ENCODE measurements at regions not wholly inside any gene's neighbourhood (a gene's known extent, or its start where the extent isn't known, plus 50 kb on each side); places are given as distances from the start of the nearest gene placed in this dataset.

DNA sequence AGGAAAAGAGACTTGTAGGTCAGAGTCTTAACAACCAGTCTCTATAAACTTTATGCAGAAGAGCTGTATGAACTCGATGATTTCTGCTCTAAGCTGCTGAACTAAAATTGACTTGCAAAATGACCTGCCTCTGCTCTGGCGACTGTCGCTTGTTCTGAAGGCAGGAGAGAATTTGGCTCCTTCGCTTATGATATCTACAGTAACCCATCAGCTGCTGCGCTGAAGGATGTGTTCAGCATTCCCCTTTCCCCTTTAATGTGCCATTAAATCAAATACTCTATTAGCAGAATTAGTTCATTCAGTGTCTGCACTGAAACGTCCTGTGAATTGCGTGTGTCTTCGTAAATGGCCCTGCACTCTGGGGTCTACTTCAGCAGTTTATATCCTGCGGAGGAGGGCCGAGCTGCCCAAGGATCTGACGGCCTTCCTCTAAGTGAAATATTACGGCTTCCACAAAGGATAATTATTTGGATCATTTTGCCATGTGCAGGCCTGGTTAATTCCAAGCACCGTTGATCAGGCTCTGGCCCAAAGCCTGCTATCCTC, 254.9 kb downstream of the SNX10 start:
- no peaks in the 10 kb centered on the region for H3K36me3 Mint-ChIP-seq (ENCODE audit: low read depth)
- H3K27ac Mint-ChIP-seq, result no peak overlapping the region
- DNase-seq (ENCODE audit: low spot score), result no peak
- no peaks in the 10 kb centered on the region for H3K4me1 Mint-ChIP-seq (ENCODE audit: low read depth)
- intact Hi-C loops (cut with micrococcal nuclease), result no loop called here
- no peaks in the 10 kb centered on the region for H3K9me3 Mint-ChIP-seq
- H3K4me3 Mint-ChIP-seq, result no peak overlapping the region
- peaks cover 7% of the 10 kb centered on the region for H3K27me3 Mint-ChIP-seq (ENCODE audit: insufficient read depth)

DNA sequence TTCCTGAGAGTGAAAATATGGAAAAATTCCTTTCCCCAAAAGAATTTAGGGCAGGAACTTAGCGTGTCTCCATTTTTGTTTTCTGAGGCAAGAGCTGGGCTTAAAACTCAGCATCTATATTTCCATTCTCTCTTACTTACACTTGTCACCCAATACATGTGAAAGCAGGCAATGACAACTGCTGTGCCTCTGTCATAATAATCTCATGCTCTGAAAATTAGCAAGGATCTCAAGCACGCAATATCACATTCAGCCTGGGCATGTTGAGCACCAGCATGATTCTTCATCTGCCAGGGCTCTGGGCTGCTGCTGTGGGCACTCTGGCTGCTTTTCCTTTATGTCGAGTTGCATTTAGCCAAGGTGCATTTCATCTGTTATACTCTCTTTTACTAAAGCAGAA, 255.5 kb downstream of the SNX10 start:
- no peak for DNase-seq (ENCODE audit: low spot score)
- H3K4me1 Mint-ChIP-seq (ENCODE audit: low read depth), result no peaks in the 10 kb centered on the region
- H3K27me3 Mint-ChIP-seq (ENCODE audit: insufficient read depth), result peaks cover 7% of the 10 kb centered on the region
- intact Hi-C loops (cut with micrococcal nuclease), result no loop called here
- H3K4me3 Mint-ChIP-seq, result no peak overlapping the region
- no peak overlapping the region for H3K27ac Mint-ChIP-seq
- H3K36me3 Mint-ChIP-seq (ENCODE audit: low read depth), result no peaks in the 10 kb centered on the region
- H3K9me3 Mint-ChIP-seq, result no peaks in the 10 kb centered on the region

DNA sequence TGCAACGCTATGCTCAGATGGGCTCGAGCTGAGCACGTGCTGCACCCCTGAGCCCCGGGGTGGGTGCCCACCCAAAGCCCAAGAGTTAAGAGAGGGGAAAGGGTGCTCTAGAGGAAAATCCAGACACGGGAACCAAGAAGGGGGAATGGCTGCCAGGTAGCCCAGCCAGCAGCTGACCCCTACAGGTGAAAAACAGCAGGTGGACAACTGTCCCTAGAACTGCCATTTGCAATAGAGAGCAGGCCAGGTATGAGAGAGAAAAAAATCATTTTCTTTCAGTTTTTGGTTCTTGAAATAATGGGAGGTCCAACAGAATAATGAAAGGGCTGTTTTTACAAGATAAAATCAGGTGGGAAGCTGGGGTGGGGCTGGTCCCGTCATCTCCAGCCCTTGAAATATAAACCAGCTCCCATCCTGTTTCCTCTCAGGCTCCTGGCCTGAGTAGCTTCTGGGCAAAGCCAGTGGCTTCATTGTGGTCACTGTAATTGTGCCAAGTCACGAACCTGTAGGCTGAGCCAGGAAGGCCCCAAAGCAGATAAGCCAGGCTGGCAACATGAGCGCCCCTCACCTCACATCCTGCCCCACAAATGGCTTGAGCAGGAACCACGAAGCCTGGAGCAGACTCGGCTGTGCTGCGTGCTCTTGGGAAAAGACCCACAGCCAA, 257.8 kb downstream of the SNX10 start:
- peaks cover 10% of the 10 kb centered on the region for H3K27me3 Mint-ChIP-seq (ENCODE audit: insufficient read depth)
- intact Hi-C loops (cut with micrococcal nuclease), result no loop called here
- no peaks in the 10 kb centered on the region for H3K9me3 Mint-ChIP-seq
- no peaks in the 10 kb centered on the region for H3K36me3 Mint-ChIP-seq (ENCODE audit: low read depth)
- DNase-seq (ENCODE audit: low spot score), result no peak
- no peaks in the 10 kb centered on the region for H3K4me1 Mint-ChIP-seq (ENCODE audit: low read depth)
- H3K27ac Mint-ChIP-seq, result no peak overlapping the region
- no peak overlapping the region for H3K4me3 Mint-ChIP-seq

DNA sequence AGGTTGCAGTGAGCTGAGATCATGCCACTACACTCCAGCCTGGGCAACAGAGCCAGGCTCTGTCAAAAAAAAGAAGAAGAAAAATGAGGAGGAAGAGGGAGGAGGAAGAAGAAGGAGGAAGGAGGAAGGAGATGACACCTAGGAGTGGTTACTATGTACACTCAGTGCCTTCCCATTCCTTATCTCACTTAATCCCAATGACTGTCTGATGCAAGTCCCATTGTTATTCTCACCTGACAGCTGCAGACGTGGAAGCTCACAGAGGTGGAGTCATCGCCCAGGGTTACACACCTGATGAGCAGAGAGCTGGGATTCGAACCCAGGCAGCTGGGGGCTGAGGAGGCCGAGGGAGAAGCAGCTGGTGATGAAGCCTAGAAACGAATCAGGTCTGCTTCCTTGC, 258.8 kb downstream of the SNX10 start:
- Mint-ChIP-seq H3K9me3 (no peaks in the 10 kb centered on the region), H3K27me3 (ENCODE audit: insufficient read depth) (peaks cover 10% of the 10 kb centered on the region), H3K4me1 (ENCODE audit: low read depth) (no peaks in the 10 kb centered on the region), H3K36me3 (ENCODE audit: low read depth) (no peaks in the 10 kb centered on the region), H3K27ac (no peak overlapping the region), H3K4me3 (no peak overlapping the region)
- DNase-seq (ENCODE audit: low spot score), result no peak
- intact Hi-C loops (cut with micrococcal nuclease), result no loop called here

DNA sequence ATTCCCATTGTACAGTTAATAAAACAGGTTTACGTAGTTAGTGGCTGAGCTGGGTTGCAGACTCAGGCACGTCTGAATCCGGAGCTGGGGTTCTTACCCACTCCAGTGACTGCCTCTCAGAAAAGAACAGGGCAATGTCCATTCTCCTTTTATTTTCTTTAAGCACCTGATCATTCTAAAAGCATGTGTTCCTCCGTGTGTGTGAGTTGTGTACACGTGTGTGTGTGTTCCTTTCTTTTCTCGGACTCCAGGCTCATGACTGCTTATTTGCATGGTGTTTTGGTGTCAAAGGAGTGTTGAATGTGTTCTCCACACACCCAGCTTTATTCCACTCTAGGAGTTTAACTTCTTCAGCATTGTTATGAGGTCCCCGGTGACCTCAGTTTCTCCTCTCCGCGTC, 260.1 kb downstream of the SNX10 start:
- Mint-ChIP-seq H3K4me3 (no peak overlapping the region), H3K27me3 (ENCODE audit: insufficient read depth) (peaks cover 10% of the 10 kb centered on the region), H3K36me3 (ENCODE audit: low read depth) (no peaks in the 10 kb centered on the region), H3K27ac (no peak overlapping the region), H3K9me3 (no peaks in the 10 kb centered on the region), H3K4me1 (ENCODE audit: low read depth) (no peaks in the 10 kb centered on the region)
- no peak for DNase-seq (ENCODE audit: low spot score)
- intact Hi-C loops (cut with micrococcal nuclease), result no loop called here

DNA sequence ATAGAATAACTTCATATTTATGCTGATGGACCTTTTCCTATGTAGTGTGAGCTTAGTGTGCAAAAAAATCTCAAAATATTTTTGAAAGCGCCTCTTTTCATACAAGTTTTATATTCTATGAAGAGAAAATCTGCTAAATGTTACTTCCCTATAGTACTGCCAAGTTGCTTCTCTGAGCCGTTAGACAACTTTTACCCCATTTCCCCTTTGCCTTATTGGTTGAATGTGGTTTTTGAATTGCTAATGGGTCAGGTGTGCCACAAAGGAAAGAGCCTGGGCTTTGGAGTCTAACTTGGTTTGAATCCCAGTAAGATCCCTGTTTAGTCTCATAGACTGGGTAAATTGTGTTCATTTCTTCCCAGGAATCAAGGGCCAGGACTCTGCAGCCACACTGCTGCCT, 261.5 kb downstream of the SNX10 start:
- Mint-ChIP-seq H3K27ac (no peak overlapping the region), H3K36me3 (ENCODE audit: low read depth) (no peaks in the 10 kb centered on the region), H3K9me3 (no peaks in the 10 kb centered on the region), H3K4me3 (no peak overlapping the region), H3K4me1 (ENCODE audit: low read depth) (no peaks in the 10 kb centered on the region), H3K27me3 (ENCODE audit: insufficient read depth) (peaks cover 8% of the 10 kb centered on the region)
- intact Hi-C loops (cut with micrococcal nuclease), result no loop called here
- DNase-seq (ENCODE audit: low spot score), result no peak

DNA sequence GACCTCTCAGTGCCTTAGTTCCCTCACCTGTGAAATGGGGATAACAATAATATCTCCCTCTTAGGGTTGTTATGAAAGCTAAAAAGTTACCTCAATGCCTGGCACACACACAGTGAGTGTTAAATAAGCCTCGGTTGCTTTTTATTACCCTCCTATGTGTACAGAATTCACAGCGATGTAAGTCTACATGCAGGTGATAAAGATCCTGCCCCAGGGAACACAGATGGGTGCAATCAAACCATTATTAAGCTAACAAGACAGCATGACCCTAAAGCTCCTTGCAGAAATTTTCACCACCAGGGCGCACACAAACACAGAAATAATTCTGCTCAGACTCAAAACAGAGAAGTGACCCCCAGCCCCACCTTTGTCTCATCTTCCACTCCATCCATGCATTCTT, 261.9 kb downstream of the SNX10 start:
- no peaks in the 10 kb centered on the region for H3K4me1 Mint-ChIP-seq (ENCODE audit: low read depth)
- H3K36me3 Mint-ChIP-seq (ENCODE audit: low read depth), result no peaks in the 10 kb centered on the region
- DNase-seq (ENCODE audit: low spot score), result no peak
- intact Hi-C loops (cut with micrococcal nuclease), result no loop called here
- H3K27me3 Mint-ChIP-seq (ENCODE audit: insufficient read depth), result peaks cover 7% of the 10 kb centered on the region
- H3K4me3 Mint-ChIP-seq, result no peak overlapping the region
- H3K9me3 Mint-ChIP-seq, result no peaks in the 10 kb centered on the region
- no peak overlapping the region for H3K27ac Mint-ChIP-seq

DNA sequence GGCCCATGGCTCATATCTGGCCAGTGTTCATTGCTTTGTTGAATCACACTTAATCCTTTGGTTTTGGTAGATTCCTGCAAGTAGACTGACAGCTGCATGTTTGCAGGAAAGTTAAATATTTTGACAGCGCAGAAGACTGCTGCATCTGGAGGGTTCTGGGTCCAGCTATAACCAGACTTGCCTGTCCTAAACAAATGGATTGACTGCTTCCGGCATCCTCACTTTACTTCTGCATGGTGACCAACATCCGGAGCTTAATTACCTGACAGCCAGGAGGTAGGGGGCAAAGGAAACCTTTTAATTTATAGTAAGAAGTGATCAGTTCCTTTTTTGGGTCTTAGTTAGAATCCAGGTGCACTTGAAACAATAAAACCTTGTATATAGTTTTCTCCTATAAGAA, 263.3 kb downstream of the SNX10 start:
- intact Hi-C loops (cut with micrococcal nuclease), result no loop called here
- no peaks in the 10 kb centered on the region for H3K36me3 Mint-ChIP-seq (ENCODE audit: low read depth)

DNA sequence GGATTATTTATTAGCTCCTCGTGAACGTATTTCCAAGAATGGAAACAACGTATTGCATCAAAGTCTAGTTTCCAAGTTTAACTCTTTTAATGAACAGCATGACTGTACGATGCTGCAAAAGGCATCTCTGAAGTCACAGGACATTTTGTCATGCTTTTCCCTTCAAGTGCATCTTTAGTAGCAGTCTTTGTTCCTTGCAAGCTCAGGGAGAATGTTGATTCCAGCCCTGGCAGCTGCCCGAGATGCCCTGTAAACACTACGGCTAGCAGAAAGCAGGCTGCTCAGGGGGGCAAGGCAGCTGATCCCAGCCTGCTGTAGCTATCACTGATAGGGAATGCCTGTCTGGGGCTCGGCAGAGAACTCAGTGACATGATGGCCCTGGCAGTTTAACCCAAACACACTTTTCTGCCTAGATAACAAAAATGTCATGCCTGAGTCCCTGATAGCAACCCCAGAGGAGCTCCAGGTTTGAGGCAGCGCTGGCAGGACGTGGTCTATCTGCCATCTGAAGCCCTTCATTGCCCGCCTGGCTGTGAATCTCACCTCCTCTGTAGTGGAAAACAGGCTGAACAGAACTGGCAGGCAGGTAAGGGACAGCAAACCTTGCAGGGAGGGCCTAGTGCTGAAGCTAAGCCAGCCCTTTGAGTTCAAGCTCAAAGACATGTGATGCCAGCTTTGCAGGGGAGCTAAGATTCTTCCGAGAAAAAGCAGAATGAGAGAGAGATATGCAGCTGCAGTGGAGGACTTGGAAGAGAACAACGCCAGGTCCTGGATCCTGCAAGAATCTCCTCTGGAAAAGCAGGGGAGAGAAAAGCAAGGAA, 264.6 kb downstream of the SNX10 start:
- Mint-ChIP-seq H3K27me3 (ENCODE audit: insufficient read depth) (peaks cover 16% of the 10 kb centered on the region), H3K27ac (no peak overlapping the region), H3K9me3 (no peaks in the 10 kb centered on the region), H3K4me1 (ENCODE audit: low read depth) (no peaks in the 10 kb centered on the region), H3K4me3 (no peak overlapping the region), H3K36me3 (ENCODE audit: low read depth) (no peaks in the 10 kb centered on the region)
- intact Hi-C loops (cut with micrococcal nuclease), result no loop called here
- DNase-seq (ENCODE audit: low spot score), result no peak

More for the DNA sequence above, 263.3 kb downstream of the SNX10 start:
- H3K27me3 Mint-ChIP-seq (ENCODE audit: insufficient read depth), result peaks cover 10% of the 10 kb centered on the region
- no peaks in the 10 kb centered on the region for H3K4me1 Mint-ChIP-seq (ENCODE audit: low read depth)
- no peak overlapping the region for H3K4me3 Mint-ChIP-seq
- no peak overlapping the region for H3K27ac Mint-ChIP-seq
- DNase-seq (ENCODE audit: low spot score), result no peak
- no peaks in the 10 kb centered on the region for H3K9me3 Mint-ChIP-seq

DNA sequence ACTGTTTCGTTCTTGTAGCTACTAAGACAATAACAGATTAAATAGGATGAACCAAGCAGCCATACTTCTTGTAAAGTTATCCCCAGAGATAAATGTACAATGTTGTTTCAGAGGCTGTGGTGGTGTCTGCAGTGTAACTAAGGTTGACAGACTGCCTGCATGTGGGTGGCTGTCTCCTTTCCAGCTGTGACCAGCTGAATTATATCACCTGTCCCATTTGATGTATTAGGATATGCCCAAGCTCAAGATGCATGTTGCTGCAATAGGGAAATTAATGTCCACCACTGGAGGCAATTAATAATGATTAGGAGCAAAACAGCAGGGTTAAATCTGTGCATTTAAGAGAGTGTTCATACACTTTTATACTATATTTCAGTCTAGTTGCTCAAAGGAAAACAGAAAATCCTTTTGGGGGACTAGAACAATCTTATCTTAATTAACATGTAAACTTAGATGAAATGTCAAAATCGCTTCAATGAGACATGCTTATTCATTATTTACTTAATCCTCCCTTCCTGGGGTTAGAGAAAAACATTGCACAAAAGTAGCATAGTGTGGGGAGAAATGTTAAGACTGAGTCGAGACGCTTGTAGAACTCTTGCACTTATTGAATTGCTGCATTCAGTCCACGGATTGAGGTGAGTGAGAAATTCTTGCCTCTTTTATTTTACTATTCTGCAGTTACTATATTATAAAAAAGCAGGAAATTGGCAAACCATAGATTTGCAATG, 269.0 kb downstream of the SNX10 start:
- DNase-seq (ENCODE audit: low spot score), result no peak
- no peaks in the 10 kb centered on the region for H3K4me1 Mint-ChIP-seq (ENCODE audit: low read depth)
- peaks cover 19% of the 10 kb centered on the region for H3K27me3 Mint-ChIP-seq (ENCODE audit: insufficient read depth)
- intact Hi-C loops (cut with micrococcal nuclease), result no loop called here
- H3K4me3 Mint-ChIP-seq, result no peak overlapping the region
- no peaks in the 10 kb centered on the region for H3K9me3 Mint-ChIP-seq
- no peaks in the 10 kb centered on the region for H3K36me3 Mint-ChIP-seq (ENCODE audit: low read depth)
- no peak overlapping the region for H3K27ac Mint-ChIP-seq

DNA sequence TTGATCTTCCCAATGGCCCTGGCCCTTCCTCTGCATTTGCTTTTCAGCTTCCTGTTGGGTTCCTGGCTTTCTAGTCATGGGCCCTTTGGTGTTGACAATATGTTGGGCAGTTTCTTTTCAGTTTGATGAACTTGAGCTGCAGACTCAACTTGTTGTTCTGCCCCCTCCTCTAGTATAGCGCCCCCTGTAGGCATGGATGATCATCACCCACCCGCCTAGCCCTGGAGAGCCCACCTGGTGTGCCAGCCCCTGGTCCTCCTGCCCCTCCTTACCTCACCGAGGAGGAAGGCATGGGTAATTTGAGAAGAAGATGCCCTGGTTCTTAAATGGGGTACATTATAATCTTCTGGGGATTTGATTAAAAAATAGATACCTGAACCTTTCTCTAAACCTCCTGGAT, 271.2 kb downstream of the SNX10 start:
- no peaks in the 10 kb centered on the region for H3K4me1 Mint-ChIP-seq (ENCODE audit: low read depth)
- H3K36me3 Mint-ChIP-seq (ENCODE audit: low read depth), result no peaks in the 10 kb centered on the region
- H3K27ac Mint-ChIP-seq, result no peak overlapping the region
- no peak for DNase-seq (ENCODE audit: low spot score)
- peaks cover 21% of the 10 kb centered on the region for H3K27me3 Mint-ChIP-seq (ENCODE audit: insufficient read depth)
- no peaks in the 10 kb centered on the region for H3K9me3 Mint-ChIP-seq
- intact Hi-C loops (cut with micrococcal nuclease), result no loop called here
- H3K4me3 Mint-ChIP-seq, result no peak overlapping the region

DNA sequence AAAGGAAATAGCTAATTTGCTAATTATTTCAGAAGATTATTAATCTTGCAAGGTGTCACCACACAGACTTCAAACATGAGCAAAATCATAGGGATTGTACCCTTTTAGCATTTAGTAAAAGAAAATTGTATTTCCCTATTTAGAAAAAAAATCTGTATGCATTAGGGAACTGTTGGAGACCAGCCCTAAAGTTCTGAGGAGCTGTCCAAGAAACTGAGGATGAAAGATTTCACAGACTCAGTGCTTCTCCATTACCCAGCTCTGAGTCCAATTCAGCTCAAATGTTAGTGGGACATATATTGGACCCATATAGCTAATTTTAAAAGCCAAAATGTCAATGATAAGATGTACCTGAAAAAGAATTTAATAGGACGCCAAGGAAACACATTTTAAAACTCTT, 271.7 kb downstream of the SNX10 start:
- H3K4me1 Mint-ChIP-seq (ENCODE audit: low read depth), result no peaks in the 10 kb centered on the region
- DNase-seq (ENCODE audit: low spot score), result no peak
- no peak overlapping the region for H3K27ac Mint-ChIP-seq
- H3K9me3 Mint-ChIP-seq, result no peaks in the 10 kb centered on the region
- peaks cover 20% of the 10 kb centered on the region for H3K27me3 Mint-ChIP-seq (ENCODE audit: insufficient read depth)
- no peak overlapping the region for H3K4me3 Mint-ChIP-seq
- intact Hi-C loops (cut with micrococcal nuclease), result no loop called here
- no peaks in the 10 kb centered on the region for H3K36me3 Mint-ChIP-seq (ENCODE audit: low read depth)

DNA sequence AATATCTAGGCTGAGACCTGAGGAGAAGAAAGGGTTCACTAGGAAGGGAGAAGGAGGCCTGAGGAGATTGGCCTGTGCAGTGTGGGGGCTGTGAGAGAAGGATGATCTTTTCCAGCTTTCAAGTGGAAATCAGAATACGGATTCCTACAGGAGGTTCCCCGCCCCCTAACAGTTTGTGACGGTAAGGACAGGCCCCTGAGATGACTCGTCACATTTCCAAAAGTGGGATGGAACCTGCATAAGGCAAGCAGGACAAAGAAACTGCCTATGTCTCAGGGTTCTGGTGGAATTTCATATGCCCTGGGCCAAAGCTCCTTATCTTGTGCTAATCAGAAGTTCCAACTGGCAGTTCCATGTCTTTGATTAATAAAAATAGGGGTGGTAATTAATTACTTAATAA, 275.6 kb downstream of the SNX10 start:
- Mint-ChIP-seq H3K9me3 (no peaks in the 10 kb centered on the region), H3K4me1 (ENCODE audit: low read depth) (no peaks in the 10 kb centered on the region), H3K36me3 (ENCODE audit: low read depth) (no peaks in the 10 kb centered on the region), H3K27me3 (ENCODE audit: insufficient read depth) (peaks cover 10% of the 10 kb centered on the region), H3K27ac (no peak overlapping the region), H3K4me3 (no peak overlapping the region)
- DNase-seq (ENCODE audit: low spot score), result no peak
- intact Hi-C loops (cut with micrococcal nuclease), result no loop called here

Measured in activated T-helper 1 cell treated with anti-CD3 and anti-CD28 coated beads, Interleukin-12 subunit alpha, Interleukin-12 subunit beta, Interleukin-2, Interleukin-4 antibody, amounts not matched to agents 30 ng/mL and 10 ng/mL and 1 ng/mL, durations not matched to agents 14 hours and 24 hours and 36 hours (primary cell).